Activated CD4-positive, alpha-beta T cell treated with anti-CD3 and anti-CD28 coated beads, Interleukin-2, amount 50 U/mL, for 1 hour (primary cell): ENCODE measurements at regions not wholly inside any gene's neighbourhood (a gene's known extent, or its start where the extent isn't known, plus 50 kb on each side); places are given as distances from the start of the nearest gene placed in this dataset.

Source experiments
- DNase-seq: peaks from one replicate; pipeline ENCODE4 v3.0.0-alpha.2; 2020

DNA sequence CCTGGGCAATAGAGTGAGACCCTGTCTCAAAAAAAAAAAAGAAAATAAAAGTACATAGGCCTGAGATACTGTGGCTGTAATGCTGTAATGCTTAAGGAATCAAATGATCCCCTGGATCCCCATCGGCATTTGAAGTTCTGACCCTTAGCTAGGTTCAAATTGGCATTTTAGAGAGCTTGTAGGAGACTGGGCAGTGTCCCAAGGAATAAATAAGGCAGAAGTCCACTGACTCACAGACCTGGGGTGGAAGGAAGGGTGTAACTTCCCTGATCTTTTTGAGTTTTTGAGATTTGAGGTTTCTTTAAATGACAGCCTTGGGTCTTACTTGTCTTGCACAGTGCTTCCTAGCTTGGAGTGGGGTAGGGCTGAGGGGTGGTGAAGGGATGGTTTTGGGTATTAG lies 553.7 kb downstream of the SLC4A3 start:
- DNase-seq, result no peak

DNA sequence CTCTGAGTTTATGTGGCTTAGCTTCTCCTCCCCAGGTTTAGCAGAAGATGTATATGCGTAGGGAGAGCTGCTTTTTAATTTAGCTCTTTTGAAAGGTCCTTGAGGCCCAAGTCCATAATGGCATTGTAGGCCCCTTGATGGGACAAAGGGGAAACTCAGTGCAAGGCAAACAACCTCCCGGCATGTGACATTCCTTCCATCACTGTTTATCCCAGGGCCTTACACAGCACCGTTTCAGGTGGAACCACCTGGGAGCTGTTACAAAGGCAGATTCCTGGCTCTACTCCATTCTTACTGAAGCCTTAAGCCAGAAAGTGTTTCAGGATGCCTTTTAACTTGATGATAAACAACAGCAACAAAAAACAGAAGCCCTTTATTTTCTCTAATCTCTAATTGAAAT lies 555.4 kb downstream of the SLC4A3 start:
- no peak for DNase-seq

DNA sequence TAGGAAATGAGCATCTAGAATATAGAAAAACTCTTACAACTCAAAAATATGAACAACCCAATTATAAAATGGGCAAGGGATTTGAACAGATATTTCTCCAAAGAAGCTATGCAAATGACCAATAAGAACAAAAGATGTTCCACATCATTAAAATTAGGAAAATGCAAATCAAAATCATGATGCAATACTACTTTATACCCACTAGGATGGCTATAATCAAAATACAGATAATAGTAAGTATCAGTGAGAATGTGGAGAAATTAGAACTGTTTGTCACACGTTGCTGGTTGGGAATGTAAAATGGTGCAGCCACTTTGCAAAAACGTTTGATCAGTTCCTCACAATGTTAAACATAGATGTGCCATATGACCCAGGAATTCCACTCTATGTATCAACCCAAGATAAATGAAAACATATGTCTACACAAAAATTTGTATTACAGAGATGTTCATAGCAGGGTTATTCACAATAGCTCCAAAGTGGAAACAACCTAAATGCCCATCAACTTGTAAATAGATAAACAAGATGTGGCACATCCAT lies 558.4 kb downstream of the SLC4A3 start:
- no peak for DNase-seq

GRCh38 chr2:220188031-220188430 lies 560.6 kb downstream of the SLC4A3 start:
- DNase-seq, result no peak

GRCh38 chr2:220191031-220191430 lies 563.6 kb downstream of the SLC4A3 start:
- no peak for DNase-seq

DNA sequence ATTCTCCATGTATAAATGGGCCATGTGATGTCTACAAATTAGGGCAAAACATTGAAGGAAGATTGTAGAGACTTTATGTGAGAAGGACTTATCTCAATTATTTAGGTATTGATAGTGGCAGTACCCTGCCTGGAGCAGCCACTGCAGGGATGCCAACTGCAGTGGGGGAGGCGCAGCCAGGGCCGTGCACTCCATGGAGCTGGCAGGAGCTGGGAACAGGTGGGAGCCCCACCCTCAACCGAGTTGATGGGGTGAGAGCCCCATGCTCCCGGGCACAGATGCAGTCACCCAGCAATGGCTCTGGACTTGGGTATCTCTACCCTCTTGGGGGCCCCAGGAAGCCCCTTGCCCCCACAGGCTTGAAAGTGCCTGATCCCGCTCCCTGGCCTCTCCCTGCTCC lies 564.3 kb downstream of the SLC4A3 start:
- DNase-seq, result no peak

DNA sequence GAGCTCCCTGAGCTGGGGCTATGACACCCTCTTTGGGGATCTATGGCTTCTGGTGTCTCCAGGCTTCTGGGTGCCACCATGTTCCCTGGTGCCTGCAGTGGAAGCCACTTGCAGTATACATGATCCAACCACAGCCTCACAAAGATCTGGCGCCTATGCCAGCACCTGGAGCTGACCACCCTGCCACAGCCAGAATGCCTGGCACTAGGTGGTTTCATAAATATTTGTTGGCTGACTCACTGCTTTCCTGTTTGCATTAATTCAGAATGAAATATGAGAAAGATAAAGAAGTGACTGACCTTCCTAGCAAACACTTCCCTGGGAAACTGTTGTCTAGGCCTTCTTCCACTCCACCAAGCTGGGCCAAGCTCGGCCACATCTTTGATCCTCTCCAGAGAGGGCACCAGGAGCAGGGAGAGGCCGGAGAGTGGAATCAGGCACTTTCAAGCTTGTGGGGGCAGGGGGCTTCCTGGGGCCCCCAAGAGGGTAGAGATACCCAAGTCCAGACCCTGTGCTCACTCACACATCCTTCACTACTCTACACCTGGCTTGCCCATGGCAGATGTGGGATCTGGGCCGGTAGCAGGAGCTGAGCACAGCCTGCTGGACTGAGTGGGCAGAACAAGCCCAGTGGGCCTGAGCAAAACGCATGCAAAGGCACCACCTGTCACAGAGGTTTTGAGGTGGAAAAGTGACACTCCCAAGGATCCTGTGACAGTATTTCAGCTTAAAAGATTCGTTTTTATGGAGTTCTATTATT lies 565.7 kb downstream of the SLC4A3 start:
- no peak for DNase-seq

DNA sequence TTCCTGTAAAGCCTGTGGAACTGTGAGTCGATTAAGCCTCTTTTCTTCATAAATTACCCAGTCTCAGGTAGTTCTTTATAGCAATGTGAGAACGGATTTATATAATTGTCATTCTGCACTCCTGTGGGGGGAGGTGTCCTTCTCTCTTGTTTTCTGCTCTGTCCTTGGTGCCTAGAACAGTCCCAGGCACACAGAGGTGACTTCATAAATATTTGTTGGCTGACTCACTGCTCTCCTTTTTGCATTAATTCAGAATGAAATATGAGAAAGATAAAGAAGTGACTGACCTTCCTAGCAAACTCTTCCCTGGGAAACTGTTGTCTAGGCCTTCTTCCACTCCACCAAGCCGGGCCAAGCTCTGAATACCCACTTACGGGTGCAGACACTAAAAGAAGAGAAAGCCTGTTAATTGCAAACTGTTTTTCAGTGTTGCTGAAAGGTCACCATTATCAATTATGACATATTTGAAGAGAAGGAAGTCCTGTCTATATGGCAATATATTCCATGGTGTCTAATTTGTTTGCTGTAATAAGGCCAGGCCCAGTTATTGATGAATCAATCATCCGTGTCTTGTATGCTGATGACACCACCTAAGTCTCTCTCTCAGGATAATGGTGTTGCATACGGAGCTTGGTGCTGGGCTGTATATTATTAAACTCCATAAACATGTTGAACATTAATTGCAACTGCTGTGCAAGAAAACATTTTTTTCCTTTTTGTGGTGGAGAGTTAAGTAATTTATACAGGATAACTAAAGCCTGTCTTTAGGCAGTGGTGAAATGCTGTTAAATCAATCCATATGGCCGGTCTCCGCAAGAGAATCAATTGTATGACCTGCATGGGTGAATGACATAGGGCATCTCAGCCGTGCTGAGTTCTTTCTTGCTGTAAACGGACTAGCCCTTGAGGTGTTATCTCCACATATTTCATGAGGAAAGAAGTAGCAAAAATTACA lies 567.5 kb downstream of the SLC4A3 start:
- no peak for DNase-seq

DNA sequence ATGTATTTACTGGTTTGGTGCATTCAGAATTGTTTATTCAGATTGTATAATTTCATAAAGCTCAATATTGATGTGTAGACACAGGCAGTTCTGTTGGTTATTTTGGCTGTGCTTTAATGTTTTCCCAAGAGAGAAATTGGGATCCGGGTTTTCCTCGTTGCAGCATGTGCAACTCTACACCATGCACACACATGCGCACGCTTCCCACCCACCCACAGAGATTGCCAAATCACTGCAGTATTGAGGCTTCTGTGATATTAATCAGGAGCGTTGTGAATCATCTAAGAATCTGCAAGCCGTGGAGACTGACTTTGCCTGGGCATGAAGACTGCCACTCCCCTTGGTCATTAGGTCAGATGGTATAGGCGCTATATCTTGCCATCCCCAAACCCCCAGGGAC lies 571.5 kb downstream of the SLC4A3 start:
- no peak for DNase-seq

GRCh38 chr2:220202066-220202465 lies 574.6 kb downstream of the SLC4A3 start:
- no peak for DNase-seq

DNA sequence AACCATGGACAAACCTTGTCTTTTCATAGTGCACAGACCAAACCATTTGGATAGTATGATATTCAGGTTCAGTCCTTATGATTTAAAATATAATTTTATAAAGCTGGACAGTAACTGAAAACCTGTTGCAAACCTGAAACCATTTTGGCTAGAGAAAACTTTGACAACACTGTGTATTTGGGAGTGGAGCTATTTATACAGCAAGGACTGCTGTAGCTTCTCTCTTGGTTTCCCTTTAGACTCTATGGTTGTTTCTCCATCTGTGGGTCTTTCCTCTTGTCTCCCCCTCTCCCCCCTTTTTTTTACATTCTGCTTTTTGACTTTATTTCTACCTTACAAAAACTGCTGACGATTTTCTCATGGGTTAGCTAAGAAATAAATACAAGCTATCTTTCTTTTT lies 581.7 kb downstream of the SLC4A3 start:
- no peak for DNase-seq

- DNase-seq, result no peak
These were observed 582.3 kb downstream of the SLC4A3 start for GRCh38 chr2:220209751-220210150.

GRCh38 chr2:220212296-220213080 lies 585.1 kb downstream of the SLC4A3 start:
- DNase-seq, result no peak

DNA sequence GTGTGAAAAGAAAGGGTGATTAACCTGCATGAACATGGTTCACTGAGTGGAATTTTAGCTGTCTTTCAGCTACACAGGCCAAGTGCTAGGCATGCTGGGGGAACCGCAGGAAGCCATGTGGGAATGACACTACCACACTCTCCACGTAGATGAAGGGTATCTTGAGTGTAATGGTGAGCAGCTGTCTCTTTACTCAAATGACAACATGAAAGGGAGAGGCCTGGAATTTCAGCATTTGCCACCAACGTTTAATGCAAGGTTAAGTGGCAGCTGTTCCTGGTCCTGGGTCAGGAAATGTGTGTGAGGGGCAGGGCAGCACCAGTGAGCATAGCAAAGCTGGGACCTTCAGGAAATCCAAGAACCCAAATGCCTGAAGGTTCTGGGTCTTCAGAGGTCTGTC lies 588.4 kb downstream of the SLC4A3 start:
- DNase-seq, result no peak

GRCh38 chr2:220219371-220219770 lies 591.9 kb downstream of the SLC4A3 start:
- DNase-seq, result no peak

- no peak for DNase-seq
These were observed 592.6 kb downstream of the SLC4A3 start for GRCh38 chr2:220220009-220220408.

DNA sequence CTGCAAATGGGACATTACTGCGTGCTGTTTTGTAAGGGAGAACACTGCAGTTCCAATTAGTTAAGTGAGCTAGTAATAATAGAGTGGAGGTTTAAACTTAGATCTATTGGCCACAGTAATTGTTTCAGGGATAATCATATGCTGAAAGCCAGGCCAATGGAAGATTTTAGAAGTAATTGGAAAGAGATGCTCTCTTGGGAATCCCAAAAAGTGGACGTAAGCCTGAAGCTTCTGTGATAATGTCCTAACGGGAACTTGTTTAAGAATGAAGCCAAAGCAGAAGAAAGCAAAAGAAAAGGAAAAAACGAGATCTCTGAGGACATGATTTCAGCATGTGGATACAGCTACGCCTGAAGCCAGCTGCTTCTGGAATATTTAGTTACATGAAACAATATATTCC lies 594.6 kb downstream of the SLC4A3 start:
- DNase-seq, result no peak

GRCh38 chr2:220224691-220225543 lies 597.5 kb downstream of the SLC4A3 start:
- DNase-seq, result no peak

- DNase-seq, result no peak
These were observed 598.6 kb downstream of the SLC4A3 start for GRCh38 chr2:220226076-220226475.

GRCh38 chr2:220226546-220226945 lies 599.1 kb downstream of the SLC4A3 start:
- no peak for DNase-seq

DNA sequence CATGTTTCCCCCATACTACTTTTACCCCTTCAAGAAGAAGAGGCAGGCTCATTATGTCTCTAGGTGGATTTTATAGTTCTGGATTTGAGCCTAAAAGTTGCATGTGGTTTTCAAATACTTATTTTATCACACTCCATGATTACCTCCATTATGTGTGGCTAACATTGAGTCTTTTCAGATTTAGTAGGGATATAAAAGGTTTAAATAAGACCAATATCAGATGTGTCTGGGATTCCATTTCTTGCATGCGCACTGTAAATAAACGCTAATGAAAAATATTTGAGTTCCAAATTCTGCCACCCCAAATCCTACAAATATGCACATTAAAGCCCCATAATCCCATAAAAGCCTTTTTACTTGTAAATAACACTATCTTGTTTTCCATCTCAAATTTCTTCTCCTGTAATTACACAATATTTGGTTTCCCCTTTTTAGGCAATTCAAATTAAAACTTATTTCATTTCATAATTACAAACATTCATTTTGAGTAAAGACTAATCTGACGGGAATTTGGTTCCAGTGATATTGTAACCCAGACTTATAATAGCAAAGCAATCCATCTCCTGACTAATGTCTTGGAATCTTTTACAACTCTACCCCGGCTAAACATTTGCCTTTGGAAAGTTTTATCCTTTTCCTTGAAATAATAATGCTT lies 600.0 kb downstream of the SLC4A3 start:
- no peak for DNase-seq
